ENCODE measurements at regions not wholly inside any gene's neighbourhood (a gene's known extent, or its start where the extent isn't known, plus 50 kb on each side); places are given as distances from the start of the nearest gene placed in this dataset.

DNA sequence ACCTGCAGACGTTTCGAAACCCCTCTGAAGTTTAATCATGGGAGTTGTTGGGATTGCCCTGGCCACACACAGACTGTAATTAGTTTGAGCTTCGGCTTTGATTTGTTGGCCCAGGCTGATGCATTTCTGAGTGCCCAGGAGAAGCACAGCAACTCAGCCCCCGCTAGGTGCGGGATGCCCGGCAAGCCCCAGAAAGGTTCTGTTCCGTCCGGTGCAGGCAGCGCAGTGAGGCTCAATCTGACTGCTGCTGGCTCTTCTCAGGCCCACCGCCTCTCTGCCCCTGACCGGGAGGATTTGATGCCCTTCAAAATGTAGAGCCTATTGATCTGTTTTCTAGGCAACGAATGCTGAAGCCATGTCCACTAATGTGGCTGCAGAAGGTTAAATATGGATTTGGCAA, 73.4 kb upstream of the TAF11L2 start:
- Histone ChIP-seq H4K5ac (ENCODE audit: low read depth, low read length) (no peak overlapping the region), H2BK20ac (ENCODE audit: low read depth, low read length) (no peak overlapping the region), H3K4me3 (ENCODE audit: insufficient read depth, low read depth, low read length) (no peak overlapping the region), H4K8ac (ENCODE audit: low read depth in 2 of 2, low read length in 2 of 2) (no peak overlapping the region), H3K4ac (ENCODE audit: low read depth, low read length) (no peak overlapping the region), H3K23ac (ENCODE audit: low read depth, low read length) (no peak overlapping the region), H2AK9ac (replicated peaks; ENCODE audit: low read depth, low read length, poor library complexity) (no peak overlapping the region), H3K36me3 (ENCODE audit: control insufficient read depth, insufficient read depth, low read length) (no peaks in the 10 kb centered on the region), H3K4me2 (ENCODE audit: low read depth, low read length) (no peak overlapping the region), H3K79me1 (ENCODE audit: low read depth in 1 of 2, low read length in 2 of 2) (no peaks in the 10 kb centered on the region), H2AK5ac (ENCODE audit: low read depth, low read length) (no peak overlapping the region), H2AFZ (replicated peaks; ENCODE audit: low read length, poor library complexity) (no peak overlapping the region), H2BK15ac (ENCODE audit: low read depth, low read length) (no peak overlapping the region), H3K18ac (ENCODE audit: low read depth, low read length) (no peak overlapping the region), H3K9me3 (ENCODE audit: control insufficient read depth, insufficient read depth, low read length) (no peaks in the 10 kb centered on the region), H3K14ac (replicated peaks; ENCODE audit: low read depth, low read length) (no peak overlapping the region), H2BK5ac (ENCODE audit: low read depth, low read length, poor library complexity, severe bottlenecking) (no peak overlapping the region), H3K27ac (ENCODE audit: insufficient read depth, low read length) (no peak overlapping the region), H3K9ac (ENCODE audit: low read depth, low read length) (no peak overlapping the region), H2BK120ac (ENCODE audit: low read depth, low read length) (no peak overlapping the region), H4K20me1 (ENCODE audit: insufficient read depth, low read length) (no peaks in the 10 kb centered on the region), H3K27me3 (ENCODE audit: control insufficient read depth, insufficient read depth, low read length) (peaks cover 2% of the 10 kb centered on the region; the same call in 1 of the 2 replicates), H3K4me1 (ENCODE audit: control insufficient read depth, insufficient read depth, low read length) (peaks cover 3% of the 10 kb centered on the region), H4K91ac (ENCODE audit: insufficient read depth, low read depth, low read length) (no peak overlapping the region), H3K56ac (ENCODE audit: extremely low read depth, insufficient read depth, low read length) (no peak overlapping the region), H3K9me1 (ENCODE audit: insufficient read depth, low read length) (no peaks in the 10 kb centered on the region)
- WGBS, 2 experiments (ENCODE audit: extremely low coverage in 2 of 2, insufficient read length in 1 of 2): 81% methylated on average over 8 of the region's 12 CpGs; no CpG with 5 or more reads in 1 of the 2 experiments
- dilution Hi-C loops (cut with HindIII; ENCODE audit: low sequenced_read_pairs, unreplicated experiment): no loop called here
- ATAC-seq (ENCODE audit: low read depth) (no peak), DNase-seq (no peak)
- TF ChIP-seq RAD21 (IDR thresholded peaks at IDR 0.05; ENCODE audit: low read length): no peak
- TF ChIP-seq, protein P1, sequence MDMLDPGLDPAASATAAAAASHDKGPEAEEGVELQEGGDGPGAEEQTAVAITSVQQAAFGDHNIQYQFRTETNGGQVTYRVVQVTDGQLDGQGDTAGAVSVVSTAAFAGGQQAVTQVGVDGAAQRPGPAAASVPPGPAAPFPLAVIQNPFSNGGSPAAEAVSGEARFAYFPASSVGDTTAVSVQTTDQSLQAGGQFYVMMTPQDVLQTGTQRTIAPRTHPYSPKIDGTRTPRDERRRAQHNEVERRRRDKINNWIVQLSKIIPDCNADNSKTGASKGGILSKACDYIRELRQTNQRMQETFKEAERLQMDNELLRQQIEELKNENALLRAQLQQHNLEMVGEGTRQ (IDR thresholded peaks at IDR 0.05; ENCODE audit: low read depth, low read length): no peak
- TF ChIP-seq, protein P2, sequence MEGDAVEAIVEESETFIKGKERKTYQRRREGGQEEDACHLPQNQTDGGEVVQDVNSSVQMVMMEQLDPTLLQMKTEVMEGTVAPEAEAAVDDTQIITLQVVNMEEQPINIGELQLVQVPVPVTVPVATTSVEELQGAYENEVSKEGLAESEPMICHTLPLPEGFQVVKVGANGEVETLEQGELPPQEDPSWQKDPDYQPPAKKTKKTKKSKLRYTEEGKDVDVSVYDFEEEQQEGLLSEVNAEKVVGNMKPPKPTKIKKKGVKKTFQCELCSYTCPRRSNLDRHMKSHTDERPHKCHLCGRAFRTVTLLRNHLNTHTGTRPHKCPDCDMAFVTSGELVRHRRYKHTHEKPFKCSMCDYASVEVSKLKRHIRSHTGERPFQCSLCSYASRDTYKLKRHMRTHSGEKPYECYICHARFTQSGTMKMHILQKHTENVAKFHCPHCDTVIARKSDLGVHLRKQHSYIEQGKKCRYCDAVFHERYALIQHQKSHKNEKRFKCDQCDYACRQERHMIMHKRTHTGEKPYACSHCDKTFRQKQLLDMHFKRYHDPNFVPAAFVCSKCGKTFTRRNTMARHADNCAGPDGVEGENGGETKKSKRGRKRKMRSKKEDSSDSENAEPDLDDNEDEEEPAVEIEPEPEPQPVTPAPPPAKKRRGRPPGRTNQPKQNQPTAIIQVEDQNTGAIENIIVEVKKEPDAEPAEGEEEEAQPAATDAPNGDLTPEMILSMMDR (conservative IDR thresholded peaks at IDR 0.05; ENCODE audit: low read depth, low read length): no peak
- BruUV-seq (replicated peaks): no TSS peak
- in situ Hi-C loops (cut with MboI; ENCODE audit: low sequenced_read_pairs): no loop called here
- CTCF ChIA-PET: interaction anchor here (0.8 kb wide), 1 partner anchor 10 kb away, joined by 3 read pairs; no protein-coding TSS in a partner anchor
- intact Hi-C loops (cut with micrococcal nuclease): no loop called here
- POLR2A ChIA-PET (ENCODE audit: unreplicated experiment): no interaction called here

Measured in IMR-90 (cell line).